GM23248 (cell line): ENCODE measurements at regions not wholly inside any gene's neighbourhood (a gene's known extent, or its start where the extent isn't known, plus 50 kb on each side); places are given as distances from the start of the nearest gene placed in this dataset.

ENCODE experiments used
- DNase-seq: peaks from one replicate; pipeline ENCODE4 v3.0.0-alpha.2; 2015
- H2AFZ ChIP-seq: fragments of 200-600 bp; sonication (generic); 2 replicates; pipeline ENCODE4 v1.6.1; 2016; ENCODE audit warnings: antibody characterized with exemption
- H3F3A ChIP-seq: fragments of 200-600 bp; sonication (generic); 2 replicates; pipeline ENCODE4 v1.6.1; 2016; ENCODE audit warnings: mild to moderate bottlenecking, antibody characterized with exemption, mixed run types; ENCODE audit not compliant: insufficient read depth
- H3K27ac ChIP-seq: fragments of 200-600 bp; sonication (generic); 2 replicates; pipeline ENCODE4 v1.5.1; 2016; ENCODE audit warnings: mild to moderate bottlenecking
- H3K27me3 ChIP-seq: fragments of 200-600 bp; sonication (generic); replicated peaks from 2 replicates; pipeline ENCODE4 v1.6.1; 2016; ENCODE audit warnings: mild to moderate bottlenecking; ENCODE audit not compliant: insufficient read depth
- H3K36me3 ChIP-seq: fragments of 200-600 bp; sonication (generic); 2 replicates; pipeline ENCODE4 v1.6.1; 2016; ENCODE audit warnings: low read depth, mild to moderate bottlenecking
- H3K4me1 ChIP-seq: fragments of 200-600 bp; sonication (generic); 2 replicates; pipeline ENCODE4 v1.6.1; 2016; ENCODE audit warnings: mild to moderate bottlenecking; ENCODE audit not compliant: insufficient read depth
- H3K4me2 ChIP-seq: fragments of 200-600 bp; sonication (generic); one replicate; pipeline ENCODE4 v1.6.1; 2016; ENCODE audit warnings: mild to moderate bottlenecking; ENCODE audit not compliant: unreplicated experiment
- H3K4me3 ChIP-seq: fragments of 200-600 bp; sonication (generic); 2 replicates; pipeline ENCODE4 v1.5.1; 2016; ENCODE audit warnings: mild to moderate bottlenecking
- H3K79me2 ChIP-seq: fragments of 200-600 bp; sonication (generic); 2 replicates; pipeline ENCODE4 v1.6.1; 2016; ENCODE audit warnings: mild to moderate bottlenecking; ENCODE audit not compliant: insufficient read depth
- H3K9ac ChIP-seq: fragments of 200-600 bp; sonication (generic); 2 replicates; pipeline ENCODE4 v1.6.1; 2016; ENCODE audit warnings: mild to moderate bottlenecking
- H3K9me2 ChIP-seq: fragments of 200-600 bp; sonication (generic); 2 replicates; pipeline ENCODE4 v1.6.1; 2016; ENCODE audit warnings: mixed run types, mild to moderate bottlenecking, moderate library complexity; ENCODE audit not compliant: insufficient read depth
- H3K9me3 ChIP-seq: fragments of 200-600 bp; sonication (generic); one replicate; pipeline ENCODE4 v1.6.1; 2017; ENCODE audit warnings: low read depth
- H4K20me1 ChIP-seq: fragments of 200-600 bp; sonication (generic); 2 replicates; pipeline ENCODE4 v1.6.0; 2016; ENCODE audit not compliant: insufficient read depth
- EZH2 ChIP-seq: fragments of 200-600 bp; sonication (generic); IDR thresholded peaks from 2 replicates; pipeline ENCODE4 v1.6.1; 2018; ENCODE audit warnings: antibody characterized with exemption, mild to moderate bottlenecking; ENCODE audit not compliant: insufficient read depth, poor library complexity, severe bottlenecking
- EZH2phosphoT487 ChIP-seq: fragments of 200-600 bp; sonication (generic); IDR thresholded peaks from 2 replicates; pipeline ENCODE4 v1.6.1; 2018; ENCODE audit warnings: antibody characterized with exemption, moderate library complexity, mild to moderate bottlenecking, low read depth; ENCODE audit not compliant: insufficient read depth
- WGBS, 2 experiments: methylation state at CpG; one replicate each; pipeline ENCODE4 v1.1.6; 2015 to 2017; ENCODE audit warnings: low lambda C conversion rate in 2 of 2, low coverage in 1 of 2; ENCODE audit errors: missing lambda C conversion rate in 2 of 2; 5-methylcytosine and 5-hydroxymethylcytosine counted together
- in situ Hi-C: fragments of 300-500 bp; cut with MboI; formaldehyde crosslinking; loops from 2 replicates; pipeline ENCODE4 v1.15.0; 2020

DNA sequence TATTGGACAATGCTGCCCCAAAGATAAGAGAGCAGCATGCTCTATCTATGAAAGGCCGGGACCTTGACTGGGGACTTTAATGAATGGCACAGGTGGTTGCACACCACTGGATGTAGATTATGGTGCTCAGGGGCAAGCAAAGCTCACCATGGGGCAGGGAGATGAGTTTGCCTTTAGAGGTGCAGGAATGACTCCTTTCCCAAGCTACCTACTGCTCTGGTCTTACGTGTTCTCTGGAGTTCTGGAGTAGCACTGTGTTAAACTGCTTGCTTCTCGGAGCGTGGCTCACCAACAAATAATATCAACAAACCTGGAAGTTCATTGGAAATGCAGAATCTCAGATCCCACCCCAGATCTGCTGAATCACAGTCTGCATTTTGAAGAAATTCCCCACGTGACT, 445.3 kb downstream of the RPS24 start:
- Histone ChIP-seq H3K4me2 (no peak overlapping the region), H3F3A (no peaks in the 10 kb centered on the region), H3K9ac (no peak overlapping the region), H3K27me3 (peaks cover 24% of the 10 kb centered on the region), H4K20me1 (no peaks in the 10 kb centered on the region), H3K27ac (no peak overlapping the region), H3K9me3 (no peaks in the 10 kb centered on the region), H2AFZ (no peak overlapping the region), H3K36me3 (no peaks in the 10 kb centered on the region), H3K4me3 (no peak overlapping the region), H3K79me2 (no peaks in the 10 kb centered on the region), H3K9me2 (no peaks in the 10 kb centered on the region), H3K4me1 (no peaks in the 10 kb centered on the region)
- TF ChIP-seq EZH2phosphoT487 = no peak
- no peak for TF ChIP-seq EZH2
- WGBS, 2 experiments = 73 to 81% methylated on average over 5 of the region's 5 CpGs
- DNase-seq = no peak
- in situ Hi-C loops = no loop called here

DNA sequence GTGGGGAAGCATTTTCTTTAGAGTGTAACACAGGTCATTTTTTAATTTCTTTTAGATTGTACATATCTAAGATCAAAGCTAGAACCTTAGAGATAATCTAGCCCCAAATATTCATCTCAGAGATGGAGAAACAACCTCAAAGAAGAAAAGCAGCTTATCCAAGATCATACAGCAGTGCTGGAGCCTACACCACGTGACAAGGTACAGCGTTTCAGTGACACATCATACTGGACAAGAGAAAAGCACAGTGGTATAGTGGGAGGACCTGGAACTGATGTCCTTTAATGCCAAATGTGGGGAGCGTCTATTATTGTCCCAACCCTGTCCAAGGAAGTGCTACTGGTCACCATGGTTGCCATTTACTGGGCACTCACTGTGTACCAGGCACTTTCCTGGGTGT, 445.8 kb downstream of the RPS24 start:
- no peak for DNase-seq
- Histone ChIP-seq H3K4me3 (no peak overlapping the region), H3K36me3 (no peaks in the 10 kb centered on the region), H3K9me2 (no peaks in the 10 kb centered on the region), H3K9me3 (no peaks in the 10 kb centered on the region), H3K27ac (no peak overlapping the region), H3K4me2 (no peak overlapping the region), H2AFZ (no peak overlapping the region), H3K4me1 (no peaks in the 10 kb centered on the region), H3F3A (no peaks in the 10 kb centered on the region), H4K20me1 (no peaks in the 10 kb centered on the region), H3K79me2 (no peaks in the 10 kb centered on the region), H3K27me3 (peaks cover 24% of the 10 kb centered on the region), H3K9ac (no peak overlapping the region)
- WGBS, 2 experiments = 72 to 81% methylated on average over 3 of the region's 3 CpGs
- TF ChIP-seq EZH2 (no peak), EZH2phosphoT487 (no peak)
- in situ Hi-C loops = no loop called here

DNA sequence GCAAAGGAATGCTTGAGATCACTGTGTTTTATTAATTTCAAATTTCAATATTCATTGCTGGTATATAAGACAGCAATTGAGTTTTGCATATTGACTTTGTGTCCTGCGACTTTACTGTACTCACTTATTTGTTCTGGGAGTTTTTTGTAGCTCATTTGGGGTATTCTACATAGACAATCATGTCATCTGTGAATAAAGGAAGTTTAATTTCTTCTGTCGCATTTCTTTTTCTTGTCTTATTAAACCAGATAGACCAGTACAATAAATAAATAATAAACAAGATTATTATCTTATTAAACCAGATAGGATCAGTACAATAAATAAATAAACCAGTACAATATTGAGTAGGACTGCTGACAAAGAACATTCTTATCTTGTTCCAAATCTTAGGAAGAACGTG, 448.2 kb downstream of the RPS24 start:
- Histone ChIP-seq H3K27ac (no peak overlapping the region), H3F3A (no peaks in the 10 kb centered on the region), H3K79me2 (no peaks in the 10 kb centered on the region), H3K4me3 (no peak overlapping the region), H3K9me2 (no peaks in the 10 kb centered on the region), H3K4me2 (no peak overlapping the region), H2AFZ (no peak overlapping the region), H4K20me1 (no peaks in the 10 kb centered on the region), H3K36me3 (no peaks in the 10 kb centered on the region), H3K9ac (no peak overlapping the region), H3K9me3 (no peaks in the 10 kb centered on the region), H3K4me1 (no peaks in the 10 kb centered on the region), H3K27me3 (peaks cover 17% of the 10 kb centered on the region; the same call in 1 of the 2 replicates)
- DNase-seq = no peak
- no peak for TF ChIP-seq EZH2phosphoT487
- no peak for TF ChIP-seq EZH2
- 79 to 87% methylated on average over 3 of the region's 3 CpGs for WGBS, 2 experiments
- in situ Hi-C loops = no loop called here

DNA sequence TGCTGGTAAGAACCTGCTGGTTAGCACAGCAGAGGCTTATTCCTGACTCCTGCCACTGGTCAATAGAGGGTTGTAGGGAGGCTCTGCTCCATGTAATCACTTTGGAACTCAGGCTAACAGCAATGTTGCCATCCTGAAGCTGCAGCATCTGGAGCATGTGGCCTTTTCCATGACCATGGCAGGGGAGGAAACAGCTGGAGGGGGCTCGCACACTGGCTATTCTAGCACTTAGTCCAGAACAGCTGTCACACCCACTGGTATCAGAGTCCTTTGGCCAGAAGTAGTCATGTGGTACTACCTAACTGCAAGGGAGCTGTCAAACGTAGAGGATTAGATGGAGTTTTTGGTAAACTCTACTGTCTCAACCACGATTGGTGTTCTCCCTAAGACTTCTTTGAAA, 450.0 kb downstream of the RPS24 start:
- H3F3A ChIP-seq = no peaks in the 10 kb centered on the region
- DNase-seq = no peak
- H3K79me2 ChIP-seq = no peaks in the 10 kb centered on the region
- H3K9ac ChIP-seq = no peak overlapping the region
- no peaks in the 10 kb centered on the region for H4K20me1 ChIP-seq
- no peak overlapping the region for H3K27ac ChIP-seq
- H3K4me1 ChIP-seq = no peaks in the 10 kb centered on the region
- no peaks in the 10 kb centered on the region for H3K9me3 ChIP-seq
- no peaks in the 10 kb centered on the region for H3K36me3 ChIP-seq
- no peak overlapping the region for H3K4me2 ChIP-seq
- in situ Hi-C loops = no loop called here
- no peak overlapping the region for H3K4me3 ChIP-seq
- no peak overlapping the region for H2AFZ ChIP-seq
- TF ChIP-seq EZH2phosphoT487 = no peak
- no peak for TF ChIP-seq EZH2
- peaks cover 5% of the 10 kb centered on the region; the same call in 1 of the 2 replicates for H3K27me3 ChIP-seq
- no peaks in the 10 kb centered on the region for H3K9me2 ChIP-seq
- whole genome bisulfite sequencing, 2 experiments = 58 to 66% methylated on average over 3 of the region's 3 CpGs

DNA sequence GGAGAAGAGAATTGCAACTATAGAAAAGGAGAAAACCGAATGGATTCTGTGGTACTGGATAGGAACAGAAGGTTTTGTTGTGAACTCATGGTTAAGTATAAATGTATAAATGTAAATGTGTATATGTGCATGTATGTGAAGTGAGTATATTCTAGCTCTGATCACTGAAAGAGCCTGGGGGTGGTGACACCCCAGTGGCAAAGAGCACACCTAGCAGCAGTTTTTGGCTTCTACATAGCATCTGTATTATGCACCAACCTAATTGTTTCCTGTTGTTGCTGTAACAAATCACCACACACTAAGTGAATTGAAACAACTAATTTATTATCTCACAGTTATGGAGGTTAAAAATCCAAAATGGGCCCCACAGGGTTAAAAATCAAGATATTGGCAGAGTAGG, 455.4 kb downstream of the RPS24 start:
- H3K4me1 ChIP-seq = peaks cover 7% of the 10 kb centered on the region; the same call in 1 of the 2 replicates
- H3F3A ChIP-seq = peaks cover 16% of the 10 kb centered on the region
- no peaks in the 10 kb centered on the region for H3K36me3 ChIP-seq
- no peak overlapping the region for H3K9ac ChIP-seq
- DNase-seq = no peak
- in situ Hi-C loops = no loop called here
- H3K4me3 ChIP-seq = no peak overlapping the region
- no peak for TF ChIP-seq EZH2phosphoT487
- TF ChIP-seq EZH2 = no peak
- no peaks in the 10 kb centered on the region for H3K79me2 ChIP-seq
- no peak overlapping the region for H3K4me2 ChIP-seq
- H2AFZ ChIP-seq = no peak overlapping the region
- H4K20me1 ChIP-seq = no peaks in the 10 kb centered on the region
- WGBS, 2 experiments = 39 to 41% methylated on average over 1 of the region's 1 CpG
- no peaks in the 10 kb centered on the region for H3K9me2 ChIP-seq
- no peaks in the 10 kb centered on the region for H3K9me3 ChIP-seq
- no peaks in the 10 kb centered on the region for H3K27me3 ChIP-seq
- H3K27ac ChIP-seq = no peak overlapping the region
